ENCODE measurements at regions not wholly inside any gene's neighbourhood (a gene's known extent, or its start where the extent isn't known, plus 50 kb on each side); places are given as distances from the start of the nearest gene placed in this dataset.

GRCh38 chr5:36370073-36370472 is 68.4 kb upstream of the RANBP3L start:
- no peaks in the 10 kb centered on the region for H3K36me3 ChIP-seq
- H3K9me3 ChIP-seq: no peaks in the 10 kb centered on the region
- no peak for TF ChIP-seq CTCF (IDR thresholded peaks at IDR 0.05; ENCODE audit: low read depth, low read length)
- no peak for DNase-seq
- H3K27me3 ChIP-seq: no peaks in the 10 kb centered on the region
- no peak overlapping the region for H3K4me3 ChIP-seq (ENCODE audit: low read depth, low read length)
- H3K4me1 ChIP-seq: no peaks in the 10 kb centered on the region

GRCh38 chr5:36371366-36371765 is 69.7 kb upstream of the RANBP3L start:
- H3K9me3 ChIP-seq: no peaks in the 10 kb centered on the region
- H3K36me3 ChIP-seq: no peaks in the 10 kb centered on the region
- H3K4me3 ChIP-seq (ENCODE audit: low read depth, low read length): no peak overlapping the region
- no peak for TF ChIP-seq CTCF (IDR thresholded peaks at IDR 0.05; ENCODE audit: low read depth, low read length)
- DNase-seq: no peak
- no peaks in the 10 kb centered on the region for H3K4me1 ChIP-seq
- no peaks in the 10 kb centered on the region for H3K27me3 ChIP-seq

- no peak for TF ChIP-seq CTCF (IDR thresholded peaks at IDR 0.05; ENCODE audit: low read depth, low read length)
- no peak for DNase-seq
- Histone ChIP-seq H3K9me3 (no peaks in the 10 kb centered on the region), H3K4me3 (ENCODE audit: low read depth, low read length) (no peak overlapping the region), H3K27me3 (no peaks in the 10 kb centered on the region), H3K4me1 (no peaks in the 10 kb centered on the region), H3K36me3 (no peaks in the 10 kb centered on the region)
Measured at GRCh38 chr5:36373527-36374086, 71.9 kb upstream of the RANBP3L start.

GRCh38 chr5:36374266-36374862 is 72.7 kb upstream of the RANBP3L start:
- no peaks in the 10 kb centered on the region for H3K27me3 ChIP-seq

GRCh38 chr5:36377192-36377591 is 75.5 kb upstream of the RANBP3L start:
- Histone ChIP-seq H3K9me3 (no peaks in the 10 kb centered on the region), H3K4me1 (no peaks in the 10 kb centered on the region), H3K4me3 (ENCODE audit: low read depth, low read length) (no peak overlapping the region), H3K36me3 (no peaks in the 10 kb centered on the region), H3K27me3 (no peaks in the 10 kb centered on the region)
- DNase-seq: no peak
- no peak for TF ChIP-seq CTCF (IDR thresholded peaks at IDR 0.05; ENCODE audit: low read depth, low read length)

More at GRCh38 chr5:36374266-36374862, 72.7 kb upstream of the RANBP3L start:
- no peaks in the 10 kb centered on the region for H3K4me1 ChIP-seq
- H3K4me3 ChIP-seq (ENCODE audit: low read depth, low read length): no peak overlapping the region
- no peaks in the 10 kb centered on the region for H3K9me3 ChIP-seq
- no peak for TF ChIP-seq CTCF (IDR thresholded peaks at IDR 0.05; ENCODE audit: low read depth, low read length)
- DNase-seq: no peak
- no peaks in the 10 kb centered on the region for H3K36me3 ChIP-seq

GRCh38 chr5:36378551-36378950 is 76.8 kb upstream of the RANBP3L start:
- no peak for TF ChIP-seq CTCF (IDR thresholded peaks at IDR 0.05; ENCODE audit: low read depth, low read length)
- no peaks in the 10 kb centered on the region for H3K27me3 ChIP-seq
- H3K36me3 ChIP-seq: no peaks in the 10 kb centered on the region
- no peaks in the 10 kb centered on the region for H3K9me3 ChIP-seq
- no peaks in the 10 kb centered on the region for H3K4me1 ChIP-seq
- no peak for DNase-seq
- no peak overlapping the region for H3K4me3 ChIP-seq (ENCODE audit: low read depth, low read length)

Measured in BE2C (cell line).